ENCODE measurements at regions not wholly inside any gene's neighbourhood (a gene's known extent, or its start where the extent isn't known, plus 50 kb on each side); places are given as distances from the start of the nearest gene placed in this dataset.

- TF ChIP-seq POLR2AphosphoS5 (IDR thresholded peaks at IDR 0.05; ENCODE audit: low read depth, low read length) (no peak), POLR2A (IDR thresholded peaks at IDR 0.05; ENCODE audit: low read depth, low read length) (no peak), TAF1 (IDR thresholded peaks at IDR 0.05; ENCODE audit: borderline replicate concordance, low read depth, low read length) (no peak)
Observed at GRCh38 chr15:31241888-31242522, 84.6 kb upstream of the KLF13 start.
